NCI-H69 (cell line): ENCODE measurements at regions not wholly inside any gene's neighbourhood (a gene's known extent, or its start where the extent isn't known, plus 50 kb on each side); places are given as distances from the start of the nearest gene placed in this dataset.

Source experiments
- DNase-seq: peaks from one replicate; lab custom pipeline; 2025; lab: John Stamatoyannopoulos, UW

- no peak for DNase-seq
Observed at GRCh38 chr21:26653430-26653829, 80.3 kb upstream of the CYYR1 start.

GRCh38 chr21:26652854-26653253 is 79.8 kb upstream of the CYYR1 start:
- DNase-seq: no peak

- DNase-seq: no peak
Observed at GRCh38 chr21:26641062-26641461, 68.0 kb upstream of the CYYR1 start.

GRCh38 chr21:26637201-26637745 is 64.2 kb upstream of the CYYR1 start:
- DNase-seq: peak; percentile 59

GRCh38 chr21:26635681-26636080 is 62.6 kb upstream of the CYYR1 start:
- no peak for DNase-seq

GRCh38 chr21:26632691-26633090 is 59.6 kb upstream of the CYYR1 start:
- peak; percentile 12 for DNase-seq

- DNase-seq: no peak
Observed at GRCh38 chr21:26626187-26626586, 53.1 kb upstream of the CYYR1 start.

GRCh38 chr21:26624983-26625519 is 52.0 kb upstream of the CYYR1 start:
- no peak for DNase-seq
